ENCODE measurements at regions not wholly inside any gene's neighbourhood (a gene's known extent, or its start where the extent isn't known, plus 50 kb on each side); places are given as distances from the start of the nearest gene placed in this dataset.

DNA sequence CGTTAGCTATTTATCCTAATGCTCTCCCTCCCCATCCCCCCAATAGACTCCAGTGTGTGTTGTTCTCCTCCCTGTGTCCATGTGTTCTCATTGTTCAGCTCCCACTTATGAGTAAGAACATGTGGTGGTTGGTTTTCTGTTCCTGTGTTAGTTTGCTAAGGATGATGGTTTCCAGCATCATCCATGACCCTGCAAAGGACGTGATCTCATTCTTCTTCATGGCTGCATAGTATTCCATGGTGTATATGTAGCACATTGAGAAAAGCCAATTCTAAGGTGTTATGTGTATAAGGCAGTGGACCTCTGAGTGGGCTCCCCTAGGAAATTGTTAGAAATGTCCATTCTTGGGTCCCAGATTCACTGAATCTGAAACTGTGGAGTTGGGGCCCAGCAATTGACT, 103.1 kb upstream of the MYO10 start:
- TF ChIP-seq POLR2AphosphoS5 (IDR thresholded peaks at IDR 0.05): no peak
- TF ChIP-seq POLR2A (IDR thresholded peaks at IDR 0.05): no peak
- TF ChIP-seq, protein P1, sequence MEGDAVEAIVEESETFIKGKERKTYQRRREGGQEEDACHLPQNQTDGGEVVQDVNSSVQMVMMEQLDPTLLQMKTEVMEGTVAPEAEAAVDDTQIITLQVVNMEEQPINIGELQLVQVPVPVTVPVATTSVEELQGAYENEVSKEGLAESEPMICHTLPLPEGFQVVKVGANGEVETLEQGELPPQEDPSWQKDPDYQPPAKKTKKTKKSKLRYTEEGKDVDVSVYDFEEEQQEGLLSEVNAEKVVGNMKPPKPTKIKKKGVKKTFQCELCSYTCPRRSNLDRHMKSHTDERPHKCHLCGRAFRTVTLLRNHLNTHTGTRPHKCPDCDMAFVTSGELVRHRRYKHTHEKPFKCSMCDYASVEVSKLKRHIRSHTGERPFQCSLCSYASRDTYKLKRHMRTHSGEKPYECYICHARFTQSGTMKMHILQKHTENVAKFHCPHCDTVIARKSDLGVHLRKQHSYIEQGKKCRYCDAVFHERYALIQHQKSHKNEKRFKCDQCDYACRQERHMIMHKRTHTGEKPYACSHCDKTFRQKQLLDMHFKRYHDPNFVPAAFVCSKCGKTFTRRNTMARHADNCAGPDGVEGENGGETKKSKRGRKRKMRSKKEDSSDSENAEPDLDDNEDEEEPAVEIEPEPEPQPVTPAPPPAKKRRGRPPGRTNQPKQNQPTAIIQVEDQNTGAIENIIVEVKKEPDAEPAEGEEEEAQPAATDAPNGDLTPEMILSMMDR (IDR thresholded peaks at IDR 0.05 in 8 of 11, conservative IDR thresholded peaks at IDR 0.05 in 3 of 11): no peak

All from spleen (tissue), 7 donors.